NCI-H345 treated with DMSO at 0.1 percent for 48 hours (cell line): ENCODE measurements at regions not wholly inside any gene's neighbourhood (a gene's known extent, or its start where the extent isn't known, plus 50 kb on each side); places are given as distances from the start of the nearest gene placed in this dataset.
"Not testable (repeated sequence)": the region's sequence is repeated elsewhere in the genome, so short reads cannot be mapped to it uniquely, and the experiment has no call there.

ENCODE experiments used
- DNase-seq: peaks from one replicate; lab custom pipeline; 2025; ENCODE audit not compliant: unreplicated experiment; lab: John Stamatoyannopoulos, UW

DNA sequence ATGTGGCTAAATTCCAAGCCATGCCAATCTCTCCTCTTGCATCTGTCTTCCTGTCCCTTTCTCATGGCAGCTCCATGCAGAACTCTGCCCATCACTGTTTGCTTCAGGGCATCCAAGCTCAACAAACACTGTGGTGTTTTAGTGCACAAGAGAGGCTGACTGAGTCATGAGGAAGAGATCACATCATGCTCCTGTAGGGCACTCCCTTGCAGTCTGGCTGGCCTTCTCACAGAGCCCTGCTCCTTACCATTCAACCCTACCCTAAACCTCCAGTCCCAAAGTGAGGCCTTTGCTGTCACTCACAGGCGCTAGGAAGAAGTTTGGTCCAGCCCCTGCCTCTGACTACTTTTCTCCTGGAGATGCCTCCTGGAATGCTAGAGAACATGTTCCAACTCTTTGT, 194.0 kb downstream of the LRATD1 start:
- no peak for DNase-seq

DNA sequence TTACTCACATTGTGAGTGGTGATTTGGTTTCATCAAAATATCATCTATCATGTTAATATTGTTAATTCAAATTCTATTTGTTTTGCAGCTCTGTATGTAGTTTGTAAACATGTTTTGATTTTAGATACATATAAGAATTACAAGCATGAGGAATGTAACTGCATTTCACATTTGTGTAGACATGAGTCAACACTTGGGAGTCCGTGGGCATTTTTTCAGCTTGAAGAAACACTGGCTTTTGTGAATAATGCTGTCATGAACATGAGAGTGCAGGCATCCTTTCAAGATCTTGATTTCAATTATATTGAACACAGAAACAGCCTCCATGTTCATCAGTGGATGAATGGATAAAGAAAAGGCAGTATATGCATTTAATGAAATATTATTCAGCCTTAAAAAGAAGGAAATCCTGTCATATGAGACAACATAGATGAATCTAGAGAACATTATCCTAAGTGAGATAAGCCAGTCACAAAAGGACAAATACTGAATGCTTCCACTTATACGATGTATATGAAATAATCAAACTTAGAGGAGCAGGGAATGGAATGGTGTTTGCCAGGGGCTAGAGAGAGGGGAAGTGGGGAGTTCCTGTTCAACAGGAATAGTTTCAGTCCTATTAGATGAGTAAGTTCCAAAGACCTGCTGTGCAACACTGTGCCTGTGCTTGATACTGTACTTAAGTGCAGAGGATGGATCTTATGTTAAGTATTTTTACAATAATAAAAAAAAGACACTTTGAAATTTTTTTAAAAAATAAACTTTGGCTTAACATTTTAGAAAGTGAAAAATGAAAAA, 194.9 kb downstream of the LRATD1 start:
- no peak for DNase-seq

DNA sequence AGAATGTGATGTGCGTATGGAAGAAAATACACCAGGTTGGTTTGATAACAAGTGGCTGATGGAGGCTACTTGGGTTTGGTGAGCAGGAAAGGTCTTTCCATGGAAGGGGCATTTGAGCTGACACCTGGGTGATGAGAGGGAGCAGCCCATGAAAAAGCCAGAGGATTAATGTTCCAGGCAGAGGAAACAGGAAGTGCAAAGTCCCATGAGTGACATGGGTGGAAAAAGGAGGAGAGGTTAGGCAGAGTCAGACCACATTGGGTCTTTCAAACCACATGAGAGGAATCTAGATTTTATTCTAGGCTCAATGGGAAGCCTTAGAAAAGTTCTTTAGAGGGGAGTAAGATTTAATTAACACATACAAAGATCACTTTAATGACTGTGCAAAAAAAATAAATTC, 195.7 kb downstream of the LRATD1 start:
- no peak for DNase-seq

DNA sequence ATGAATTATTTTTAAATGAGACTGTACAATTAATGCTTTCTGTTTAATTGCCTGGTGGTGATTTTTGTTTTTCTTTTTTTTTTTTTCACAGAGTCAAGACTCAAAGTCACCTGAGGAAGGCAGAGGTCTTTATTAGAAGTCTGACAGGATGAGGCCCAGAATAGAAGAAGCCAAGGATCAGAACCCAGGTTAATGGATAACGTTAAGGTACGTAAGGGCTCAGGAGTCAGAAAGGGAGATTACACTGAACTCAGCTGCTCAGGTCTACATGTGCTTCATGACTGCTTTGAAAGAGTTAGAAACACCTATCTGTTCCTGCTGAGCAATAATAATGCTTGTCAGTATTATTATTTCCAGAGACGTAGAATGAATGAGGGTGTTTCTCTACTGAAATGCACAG, 196.5 kb downstream of the LRATD1 start:
- DNase-seq: no peak

DNA sequence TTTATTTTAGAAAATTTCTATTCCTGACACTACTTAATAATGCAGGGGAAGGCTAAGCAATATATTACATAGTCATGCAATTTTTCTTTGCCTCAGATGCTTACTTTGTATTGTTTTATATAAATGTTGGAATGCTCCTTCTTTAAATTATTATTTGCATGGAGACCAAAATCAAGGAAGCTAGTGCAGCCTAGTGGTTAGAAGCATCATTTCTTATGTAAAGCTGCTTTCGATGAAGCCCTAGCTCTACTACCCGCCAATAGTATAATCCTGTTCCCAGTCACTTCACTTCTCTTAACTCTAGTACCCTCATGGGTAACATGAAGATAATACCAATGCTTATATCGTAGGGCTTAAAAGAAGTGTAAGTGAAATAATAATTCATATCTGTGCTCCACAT, 198.9 kb downstream of the LRATD1 start:
- DNase-seq: no peak

DNA sequence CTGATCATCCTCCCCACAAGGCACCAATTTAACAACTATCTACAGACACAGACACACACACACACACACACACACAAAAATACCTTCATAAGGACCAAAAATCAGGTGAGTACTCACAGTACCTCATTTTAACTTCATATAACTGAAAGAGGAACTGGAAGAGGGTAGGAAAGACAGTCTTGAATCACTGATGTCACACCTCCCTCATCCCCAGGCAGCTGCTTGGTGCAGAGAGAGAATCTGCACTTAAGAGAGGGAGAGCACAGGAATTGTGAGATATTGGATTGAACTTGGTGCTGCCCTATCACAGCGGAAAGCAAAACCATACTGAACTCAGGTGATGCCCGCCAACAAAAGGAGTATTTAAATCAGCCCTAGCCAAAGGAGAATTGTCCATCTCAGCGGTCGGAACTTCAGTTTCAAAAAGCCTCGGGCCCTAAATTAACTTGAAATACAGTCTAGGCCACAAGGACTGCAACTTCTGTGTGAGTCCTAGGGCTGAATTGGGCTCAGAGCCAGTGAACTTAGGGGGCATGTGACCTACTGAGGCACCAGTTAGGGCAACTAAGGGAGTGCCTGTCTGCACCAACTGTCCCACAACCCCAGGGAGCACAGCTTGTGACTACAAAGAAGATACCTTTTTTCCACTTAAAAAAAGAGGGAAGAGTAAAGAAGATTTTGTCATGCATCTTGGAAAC, 211.1 kb downstream of the LRATD1 start:
- DNase-seq: no peak

DNA sequence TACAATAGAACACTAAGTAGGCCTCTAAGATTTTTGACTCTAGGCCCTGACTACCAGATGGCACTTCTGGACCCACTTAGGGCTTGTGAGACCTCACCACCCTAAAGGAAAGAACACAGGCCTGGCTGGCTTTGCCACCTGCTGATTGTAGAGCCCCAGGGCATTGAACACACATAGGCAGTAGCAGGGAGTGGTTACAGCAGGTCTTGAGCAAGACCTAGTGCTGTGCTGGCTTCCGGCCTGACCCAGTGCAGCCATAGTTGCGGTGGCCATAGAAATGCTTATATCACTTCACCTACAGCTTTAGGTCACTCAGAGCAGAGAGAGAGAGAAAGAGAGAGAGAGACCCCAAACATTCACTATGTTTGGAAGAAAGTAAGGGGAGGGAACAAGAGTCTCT, 223.2 kb downstream of the LRATD1 start:
- DNase-seq: no peak

DNA sequence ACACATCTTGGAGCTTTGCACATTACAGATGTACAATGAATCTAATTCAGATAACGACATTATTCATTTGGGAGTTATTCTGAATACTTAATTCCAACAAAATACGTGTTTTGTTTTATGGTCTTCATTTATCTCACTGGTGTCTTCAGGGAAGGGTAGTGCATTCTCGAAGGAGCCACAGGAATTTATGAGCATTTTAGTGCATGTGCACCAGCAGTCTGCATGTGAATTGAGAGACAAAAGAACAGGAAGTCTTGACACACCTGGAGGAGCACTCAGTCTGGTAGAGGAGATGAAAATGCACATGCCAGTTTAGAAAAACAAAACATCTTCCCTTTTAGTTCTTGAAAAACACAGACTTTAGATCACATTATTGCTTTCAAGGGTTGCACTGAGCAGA, 228.7 kb downstream of the LRATD1 start:
- DNase-seq: no peak

DNA sequence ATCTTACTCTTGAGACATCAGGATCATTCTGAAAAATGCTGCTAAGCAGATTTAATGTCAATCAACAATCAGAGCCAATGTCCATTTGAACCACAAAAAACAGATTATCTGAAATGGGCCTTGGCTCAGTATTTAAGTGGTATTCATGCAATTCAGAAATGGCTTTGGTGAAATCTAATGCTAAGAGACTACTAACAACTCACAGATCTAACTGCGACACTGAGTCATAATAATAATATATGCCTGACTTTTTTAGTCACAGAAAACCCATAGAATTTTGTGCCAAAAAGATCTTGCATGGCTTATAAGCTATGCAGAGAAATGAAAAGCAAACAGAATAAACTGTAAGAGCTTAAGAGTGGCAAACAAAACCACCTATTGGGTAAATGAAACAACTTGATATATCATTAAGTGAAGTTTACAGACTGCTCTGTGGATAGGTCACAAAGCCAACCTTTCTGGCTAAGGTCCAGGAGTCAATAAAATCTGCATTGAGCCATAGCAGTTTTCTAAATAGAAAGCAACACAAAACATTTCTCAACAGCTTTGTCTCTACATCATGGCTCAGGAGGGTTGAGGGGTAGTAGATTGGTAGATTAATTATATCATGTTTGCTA, 234.3 kb downstream of the LRATD1 start:
- peak; percentile 99 for DNase-seq

DNA sequence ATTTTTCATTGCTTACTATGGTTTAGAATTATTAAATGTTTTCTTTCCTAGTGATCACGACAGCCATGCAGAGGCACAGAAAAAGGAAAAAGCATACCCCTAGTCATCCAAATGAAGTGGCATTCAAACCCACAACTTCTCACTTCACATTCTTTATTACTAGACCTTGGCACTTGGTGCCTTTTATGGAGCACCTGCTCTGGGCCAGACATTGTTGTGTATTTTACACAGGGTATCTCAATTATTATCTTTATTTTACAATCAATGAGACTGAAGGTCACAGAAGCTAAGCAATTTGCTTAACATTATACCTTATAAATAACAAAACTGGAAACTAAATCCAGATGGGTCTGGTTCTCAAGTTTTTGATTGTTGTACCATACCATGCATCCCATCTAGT, 235.3 kb downstream of the LRATD1 start:
- no peak for DNase-seq

DNA sequence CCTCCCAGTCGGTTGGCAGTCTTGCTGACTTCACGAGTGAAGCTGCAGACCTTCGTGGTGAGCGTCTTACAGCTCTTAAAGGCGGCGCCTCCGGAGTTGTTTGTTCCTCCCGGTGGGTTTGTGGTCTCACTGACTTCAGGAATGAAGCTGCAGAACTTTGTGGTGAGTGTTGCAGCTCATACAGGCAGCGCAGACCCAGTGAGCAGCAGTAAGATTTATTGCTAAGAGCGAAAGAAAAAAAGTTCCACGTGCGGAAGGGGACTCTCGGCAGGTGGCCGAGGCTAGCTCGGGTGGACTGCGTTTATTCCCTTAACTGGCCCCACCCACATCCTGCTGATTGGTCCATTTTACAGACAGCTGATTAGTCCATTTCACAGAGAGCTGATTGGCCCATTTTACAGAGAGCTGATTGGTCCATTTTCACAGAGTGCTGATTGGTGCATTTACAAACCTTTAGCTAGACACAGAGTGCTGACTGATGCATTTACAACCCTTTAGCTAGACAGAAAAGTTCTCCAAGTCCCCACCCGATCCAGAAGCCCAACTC, 240.3 kb downstream of the LRATD1 start:
- no peak for DNase-seq

DNA sequence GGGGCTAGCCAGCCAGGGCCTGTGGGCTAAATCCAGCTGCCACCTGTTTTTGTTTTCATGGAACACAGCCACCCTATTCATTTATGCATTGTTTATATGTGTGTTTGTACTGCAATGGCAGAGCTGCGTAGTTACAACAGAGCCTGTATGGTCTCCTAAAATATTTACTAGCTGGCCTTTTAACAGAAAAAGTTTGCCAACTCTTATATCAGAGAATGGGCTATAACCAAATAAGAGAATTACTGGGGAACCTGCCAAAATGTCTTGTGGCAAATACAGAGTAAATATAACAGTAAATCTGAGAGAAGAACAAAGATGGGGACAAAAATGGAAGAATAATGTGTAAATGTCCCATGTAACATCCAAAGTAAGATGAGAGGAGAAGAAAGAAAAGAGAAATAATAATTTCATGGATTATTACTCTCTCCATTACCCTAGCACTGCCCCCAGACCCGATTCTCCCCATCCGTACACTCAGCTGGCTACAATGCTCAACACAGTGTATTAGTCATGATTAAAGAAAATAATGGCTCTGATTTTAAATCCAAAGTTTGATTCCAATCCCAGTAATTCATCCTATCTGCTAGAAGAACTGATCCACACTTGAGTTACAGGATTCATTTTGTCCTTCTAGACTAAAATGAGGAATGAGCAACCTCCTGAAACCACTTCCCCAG, 249.3 kb downstream of the LRATD1 start:
- DNase-seq: no peak

DNA sequence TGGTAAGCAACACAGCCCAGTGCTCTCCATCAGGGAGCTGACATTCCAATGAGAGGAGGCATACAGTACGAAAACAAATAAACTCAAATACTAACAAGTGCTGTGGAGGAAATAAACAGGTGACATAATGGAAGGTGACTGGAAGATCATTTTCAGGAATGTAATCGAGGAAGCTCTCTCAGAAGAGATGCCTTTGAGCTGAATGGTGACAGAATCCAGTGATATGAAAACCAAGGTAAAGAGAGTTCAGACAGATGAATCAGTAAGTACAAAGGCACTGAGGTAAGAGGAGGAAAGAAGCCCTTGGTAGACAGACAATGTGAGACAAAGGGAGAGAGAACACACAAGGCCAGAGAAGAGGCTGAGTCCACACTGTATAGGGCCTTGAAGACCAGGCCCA, 252.1 kb downstream of the LRATD1 start:
- no peak for DNase-seq

DNA sequence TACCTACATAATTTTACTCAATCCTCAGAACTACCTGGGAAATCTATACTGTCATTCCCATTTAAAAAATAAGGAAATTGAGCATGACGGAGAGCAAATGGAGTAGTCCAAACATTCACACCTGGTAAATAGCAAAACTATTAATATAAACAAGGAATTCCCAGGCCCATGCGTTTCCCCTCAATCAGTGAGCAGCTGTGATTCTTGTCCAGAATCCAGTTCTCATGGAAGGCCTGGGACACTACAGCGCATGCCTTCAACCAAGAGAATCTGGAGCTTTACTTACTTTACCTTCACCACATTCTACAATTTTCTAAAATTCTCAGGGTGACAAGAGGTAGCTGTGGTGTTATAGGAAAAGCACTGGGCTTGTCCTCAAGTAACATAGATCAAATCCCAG, 259.0 kb downstream of the LRATD1 start:
- no peak for DNase-seq

DNA sequence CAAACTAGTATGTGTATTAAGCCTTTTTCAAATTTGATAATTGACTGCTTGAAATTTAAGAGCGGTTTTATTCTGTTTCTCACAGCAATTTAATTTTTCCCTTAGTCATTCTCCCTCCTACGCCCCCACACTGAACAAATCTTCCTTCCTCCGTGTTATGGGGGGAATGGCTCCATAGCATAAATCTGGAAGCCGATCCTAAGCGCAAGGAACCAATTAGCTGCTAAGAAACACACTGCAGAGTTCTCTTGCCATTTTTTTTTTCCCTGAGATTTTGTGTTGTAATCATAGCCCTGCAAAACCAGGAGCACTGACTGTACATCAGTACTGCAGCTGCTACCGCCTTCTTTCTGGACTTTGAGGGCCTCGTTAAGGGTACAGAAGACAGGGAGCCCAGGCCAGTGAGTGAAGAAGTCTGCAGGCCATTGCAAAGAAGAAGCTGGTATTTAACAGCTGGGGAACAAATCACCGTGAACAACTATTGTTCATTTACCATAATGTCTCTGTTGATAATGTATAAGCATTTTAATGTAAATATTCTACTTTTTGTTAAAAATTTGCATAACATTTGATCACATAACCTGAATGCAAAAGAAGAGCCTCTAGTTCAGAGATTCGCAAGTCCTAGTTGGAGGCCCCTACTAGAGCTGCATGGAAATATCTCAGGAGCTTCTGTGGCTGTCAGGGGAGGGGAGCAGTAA, 264.0 kb downstream of the LRATD1 start:
- no peak for DNase-seq

DNA sequence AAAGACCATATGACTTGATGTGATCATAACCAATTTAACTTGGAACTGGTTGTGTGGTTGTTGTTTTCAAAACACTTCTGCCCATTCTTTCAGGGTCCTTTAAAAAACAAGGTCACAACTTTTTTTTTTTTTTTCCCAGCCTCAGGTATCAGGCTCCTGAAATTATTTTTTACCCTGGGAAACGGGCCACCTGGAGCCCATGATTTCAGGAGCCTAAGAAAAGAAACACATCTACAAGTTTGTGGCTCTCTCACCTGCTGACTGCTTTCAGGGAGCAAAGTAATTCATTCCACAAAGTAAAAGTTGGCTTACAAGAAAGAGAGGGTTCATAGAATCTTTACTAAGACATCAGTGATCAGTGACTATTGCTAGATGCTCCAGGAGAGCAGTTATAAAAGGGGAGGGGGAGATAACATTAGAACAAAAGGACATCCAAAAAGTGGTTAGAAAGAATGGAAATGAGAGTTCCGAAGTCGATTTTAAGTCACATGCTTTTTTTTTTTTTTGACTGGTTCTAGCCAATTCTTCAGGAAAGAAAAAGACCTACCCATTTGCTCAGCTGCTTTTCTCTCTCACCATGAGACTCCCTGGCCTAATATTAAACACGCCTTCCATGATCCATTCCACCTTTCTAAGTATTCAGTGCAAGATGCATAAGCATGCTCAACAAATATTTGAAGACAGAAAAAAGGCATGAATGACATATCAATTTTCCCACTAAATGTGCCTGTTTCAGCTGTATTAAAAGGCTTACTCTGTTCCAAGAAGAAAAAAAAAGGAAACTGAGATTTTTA, 267.3 kb downstream of the LRATD1 start:
- DNase-seq: no peak

DNA sequence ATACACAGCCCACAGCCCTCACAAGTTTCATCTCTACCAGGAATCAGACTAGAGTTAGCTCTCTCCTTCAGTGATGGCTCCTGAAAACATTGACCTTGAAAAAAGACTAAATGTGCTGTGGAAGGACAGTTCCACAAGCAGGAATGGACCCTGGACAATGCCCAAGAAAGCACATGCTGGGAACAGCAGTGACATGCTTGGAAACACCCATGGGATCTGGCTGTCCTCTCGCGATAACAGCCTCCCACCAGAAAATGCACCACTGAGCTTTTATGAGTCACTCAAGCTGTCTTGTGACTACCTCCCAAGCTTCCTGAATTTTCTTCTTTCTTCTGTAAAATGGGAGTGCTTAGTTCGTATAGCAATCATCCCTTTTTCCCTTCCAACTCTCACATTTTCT, 269.2 kb downstream of the LRATD1 start:
- DNase-seq: no peak

DNA sequence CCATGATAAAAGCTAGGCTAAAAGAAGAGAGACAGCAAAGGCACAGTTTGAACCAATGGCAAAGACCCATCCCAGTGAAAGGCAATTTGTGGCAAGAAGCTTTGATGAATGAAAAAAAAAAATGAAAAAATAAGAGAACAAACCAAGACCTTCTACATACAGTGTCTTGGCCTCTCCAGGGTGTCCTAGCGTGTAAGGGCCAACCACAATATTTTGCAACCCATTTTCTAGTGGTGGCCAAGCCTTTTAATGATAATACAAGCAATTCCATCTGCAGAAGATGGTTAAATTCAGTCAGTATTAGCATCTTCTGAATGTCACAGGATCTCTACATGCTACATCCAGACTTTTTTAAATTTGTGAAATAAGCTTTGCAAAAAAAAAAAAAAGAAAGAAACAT, 270.4 kb downstream of the LRATD1 start:
- no peak for DNase-seq

DNA sequence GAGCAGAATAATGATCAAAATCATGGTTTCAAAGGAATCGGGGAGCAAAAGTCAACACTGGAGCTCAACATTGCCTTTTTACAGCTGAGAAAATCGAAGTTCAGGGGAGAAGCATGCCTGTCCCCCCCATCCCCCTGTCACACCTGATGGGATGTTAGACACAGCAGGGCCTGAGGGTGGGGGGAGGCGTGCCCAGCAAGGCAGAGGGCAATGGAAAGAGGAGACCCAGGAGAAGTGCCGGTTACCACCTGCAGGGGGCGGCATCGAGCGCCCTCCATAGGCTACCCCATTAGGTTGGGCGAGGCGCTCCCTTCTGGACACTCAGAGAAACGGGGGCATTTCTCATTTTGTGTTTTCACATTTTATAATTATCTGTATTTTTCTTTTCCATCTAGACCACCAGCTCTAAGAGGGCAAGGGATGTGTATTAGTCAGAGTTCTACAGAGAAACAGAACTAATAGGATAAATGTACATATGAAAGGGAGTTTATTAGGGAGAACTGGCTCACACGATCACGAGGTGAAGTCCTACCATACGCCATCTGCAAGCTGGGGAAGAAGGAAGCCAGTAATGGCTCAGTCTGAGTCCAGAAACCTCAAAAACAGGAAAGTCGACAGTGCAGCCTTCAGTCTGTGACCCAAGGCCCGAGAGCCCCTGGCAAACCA, 271.3 kb downstream of the LRATD1 start:
- DNase-seq: no peak

DNA sequence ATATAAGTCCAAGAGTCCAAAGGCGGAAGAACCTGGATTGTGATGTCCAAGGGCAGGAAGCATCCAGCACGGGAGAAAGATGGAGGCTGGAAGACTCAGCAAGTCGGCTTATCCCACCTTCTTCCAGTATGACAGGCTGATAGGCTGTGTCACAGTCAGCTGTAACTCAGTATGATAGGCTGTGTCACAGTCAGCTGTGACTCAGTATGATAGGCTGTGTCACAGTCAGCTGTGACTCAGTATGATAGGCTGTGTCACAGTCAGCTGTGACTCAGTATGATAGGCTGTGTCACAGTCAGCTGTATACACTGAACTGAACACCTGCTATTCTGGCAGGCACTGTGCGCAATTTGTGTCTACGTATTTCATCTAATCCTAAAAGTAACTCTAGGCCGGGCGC, 271.9 kb downstream of the LRATD1 start:
- DNase-seq: not testable (repeated sequence)
